ENCODE measurements at regions not wholly inside any gene's neighbourhood (a gene's known extent, or its start where the extent isn't known, plus 50 kb on each side); places are given as distances from the start of the nearest gene placed in this dataset.

DNA sequence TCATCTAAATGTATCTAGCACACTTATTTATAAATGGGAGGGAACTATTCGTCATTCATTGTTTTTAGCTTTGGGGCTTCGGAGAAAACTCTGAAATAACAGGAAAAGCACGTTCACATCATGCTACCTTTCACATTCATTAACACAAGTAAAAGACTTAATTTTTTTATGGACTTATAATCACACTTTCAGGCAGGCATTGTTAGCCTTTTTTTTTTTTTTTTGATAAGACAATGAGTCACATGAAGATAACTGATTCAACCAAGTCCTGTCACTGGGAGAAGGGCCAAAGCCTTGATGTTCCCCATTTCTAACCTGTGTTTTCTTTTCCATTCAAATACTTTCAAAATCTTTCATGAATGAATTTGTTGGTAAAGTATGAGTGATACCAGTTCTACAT, 631.3 kb upstream of the CA10 start:
- ChIA-PET CTCF (no interaction called here), POLR2A (no interaction called here)
- Mint-ChIP-seq H3K9me3 (ENCODE audit: unreplicated experiment) (no peaks in the 10 kb centered on the region), H3K36me3 (ENCODE audit: insufficient read depth, unreplicated experiment) (no peaks in the 10 kb centered on the region), H3K4me1 (ENCODE audit: insufficient read depth, unreplicated experiment) (no peaks in the 10 kb centered on the region), H3K27ac (ENCODE audit: low read depth, unreplicated experiment) (no peak overlapping the region), H3K27me3 (ENCODE audit: insufficient read depth, unreplicated experiment) (peaks cover 61% of the 10 kb centered on the region), H3K4me3 (ENCODE audit: unreplicated experiment) (no peak overlapping the region)
- BruUV-seq (replicated peaks): no TSS peak
- intact Hi-C loops (cut with micrococcal nuclease): no loop called here
- TF ChIP-seq, protein P1, sequence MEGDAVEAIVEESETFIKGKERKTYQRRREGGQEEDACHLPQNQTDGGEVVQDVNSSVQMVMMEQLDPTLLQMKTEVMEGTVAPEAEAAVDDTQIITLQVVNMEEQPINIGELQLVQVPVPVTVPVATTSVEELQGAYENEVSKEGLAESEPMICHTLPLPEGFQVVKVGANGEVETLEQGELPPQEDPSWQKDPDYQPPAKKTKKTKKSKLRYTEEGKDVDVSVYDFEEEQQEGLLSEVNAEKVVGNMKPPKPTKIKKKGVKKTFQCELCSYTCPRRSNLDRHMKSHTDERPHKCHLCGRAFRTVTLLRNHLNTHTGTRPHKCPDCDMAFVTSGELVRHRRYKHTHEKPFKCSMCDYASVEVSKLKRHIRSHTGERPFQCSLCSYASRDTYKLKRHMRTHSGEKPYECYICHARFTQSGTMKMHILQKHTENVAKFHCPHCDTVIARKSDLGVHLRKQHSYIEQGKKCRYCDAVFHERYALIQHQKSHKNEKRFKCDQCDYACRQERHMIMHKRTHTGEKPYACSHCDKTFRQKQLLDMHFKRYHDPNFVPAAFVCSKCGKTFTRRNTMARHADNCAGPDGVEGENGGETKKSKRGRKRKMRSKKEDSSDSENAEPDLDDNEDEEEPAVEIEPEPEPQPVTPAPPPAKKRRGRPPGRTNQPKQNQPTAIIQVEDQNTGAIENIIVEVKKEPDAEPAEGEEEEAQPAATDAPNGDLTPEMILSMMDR (IDR thresholded peaks at IDR 0.05; ENCODE audit: unreplicated experiment): no peak
- DNase-seq (ENCODE audit: unreplicated experiment): no peak

DNA sequence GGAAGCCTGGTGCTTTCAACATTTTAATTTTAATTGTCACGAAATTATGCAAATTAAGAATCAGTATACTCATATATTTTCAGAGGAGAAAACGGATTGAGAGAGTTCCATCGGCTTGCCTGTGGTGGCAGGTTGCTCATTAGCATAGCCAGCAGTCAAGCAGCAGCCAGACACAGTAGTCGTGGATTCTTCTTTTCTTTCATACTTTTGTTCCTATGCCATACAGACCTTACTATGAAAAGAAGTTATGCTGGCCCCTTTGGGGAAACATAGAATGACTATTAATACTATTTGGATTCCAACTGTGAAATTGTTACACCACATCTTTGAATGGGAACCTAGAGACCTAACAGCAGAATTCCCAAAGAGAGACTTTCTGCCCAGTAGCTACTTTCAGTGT, 617.7 kb upstream of the CA10 start:
- TF ChIP-seq, protein P1 (IDR thresholded peaks at IDR 0.05; ENCODE audit: unreplicated experiment): no peak
- Mint-ChIP-seq H3K36me3 (ENCODE audit: insufficient read depth, unreplicated experiment) (no peaks in the 10 kb centered on the region), H3K27ac (ENCODE audit: low read depth, unreplicated experiment) (no peak overlapping the region), H3K9me3 (ENCODE audit: unreplicated experiment) (no peaks in the 10 kb centered on the region), H3K4me3 (ENCODE audit: unreplicated experiment) (no peak overlapping the region), H3K4me1 (ENCODE audit: insufficient read depth, unreplicated experiment) (no peaks in the 10 kb centered on the region), H3K27me3 (ENCODE audit: insufficient read depth, unreplicated experiment) (peaks cover 35% of the 10 kb centered on the region)
- POLR2A ChIA-PET: interaction anchor here (0.8 kb wide), 1 partner anchor 1180 kb away, joined by 3 read pairs; no protein-coding TSS in a partner anchor
- BruUV-seq (replicated peaks): no TSS peak
- CTCF ChIA-PET: interaction anchor here (0.6 kb wide), 1 partner anchor 8 kb away, joined by 3 read pairs; no protein-coding TSS in a partner anchor
- intact Hi-C loops (cut with micrococcal nuclease): no loop called here
- no peak for DNase-seq (ENCODE audit: unreplicated experiment)

DNA sequence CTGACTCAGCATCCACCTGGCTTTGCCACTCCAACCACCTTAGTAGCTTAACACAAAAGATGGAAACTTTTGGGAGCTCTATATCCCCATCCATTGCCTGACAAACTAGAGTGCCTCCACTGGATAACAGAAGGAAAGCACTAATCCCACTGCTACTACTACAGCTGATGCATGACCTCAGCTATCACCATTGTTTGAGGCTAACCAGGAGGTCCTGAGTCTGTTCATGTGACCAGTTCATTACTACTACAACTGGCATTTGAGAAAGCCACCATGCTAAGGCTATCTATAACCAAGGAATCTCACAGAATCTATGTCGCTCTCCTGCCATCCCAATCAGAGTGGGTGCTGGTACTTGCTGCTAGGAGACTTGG, 604.3 kb upstream of the CA10 start:
- ChIA-PET CTCF (interaction anchor here (0.6 kb wide), 1 partner anchor 640 kb away, joined by 3 read pairs; no protein-coding TSS in a partner anchor), POLR2A (no interaction called here)
- no peak for DNase-seq (ENCODE audit: unreplicated experiment)
- Mint-ChIP-seq H3K27ac (ENCODE audit: low read depth, unreplicated experiment) (no peak overlapping the region), H3K27me3 (ENCODE audit: insufficient read depth, unreplicated experiment) (peaks cover 51% of the 10 kb centered on the region), H3K36me3 (ENCODE audit: insufficient read depth, unreplicated experiment) (peaks cover 6% of the 10 kb centered on the region), H3K4me3 (ENCODE audit: unreplicated experiment) (no peak overlapping the region), H3K9me3 (ENCODE audit: unreplicated experiment) (no peaks in the 10 kb centered on the region), H3K4me1 (ENCODE audit: insufficient read depth, unreplicated experiment) (no peaks in the 10 kb centered on the region)
- BruUV-seq (replicated peaks): no TSS peak
- TF ChIP-seq, protein P1 (IDR thresholded peaks at IDR 0.05; ENCODE audit: unreplicated experiment): no peak
- intact Hi-C loops (cut with micrococcal nuclease): no loop called here

DNA sequence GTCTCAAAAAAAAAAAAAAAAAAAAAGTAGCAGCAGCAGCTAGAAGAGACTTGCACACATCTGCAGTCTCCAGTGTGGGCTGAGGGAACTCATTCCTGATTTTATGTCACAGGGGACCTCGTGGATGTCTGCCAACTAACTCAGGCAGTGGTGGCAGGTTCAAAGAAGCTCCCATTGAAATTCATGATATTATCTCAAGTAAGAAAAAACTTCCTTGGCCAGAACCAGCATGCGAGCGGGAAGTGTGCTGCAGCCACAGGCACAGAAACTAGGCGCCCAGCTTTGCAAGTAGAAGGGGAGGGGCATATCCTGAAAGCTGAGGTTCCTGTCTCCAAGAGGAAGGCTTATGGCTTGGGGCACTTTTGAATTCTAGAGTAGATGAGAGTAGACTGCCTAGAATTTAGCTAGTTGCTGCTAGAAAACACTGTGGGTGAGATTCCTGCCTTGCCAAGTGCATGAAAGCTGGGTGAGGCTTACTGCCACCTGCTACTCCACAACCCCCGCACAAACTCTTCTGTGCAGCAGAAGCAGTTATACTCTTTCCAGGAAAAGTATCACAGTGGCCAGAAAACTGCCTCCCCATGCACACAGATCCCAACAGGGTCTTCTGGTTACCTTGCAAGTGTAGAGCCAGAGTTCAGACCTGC, 603.8 kb upstream of the CA10 start:
- Mint-ChIP-seq H3K4me3 (ENCODE audit: unreplicated experiment) (no peak overlapping the region), H3K27ac (ENCODE audit: low read depth, unreplicated experiment) (no peak overlapping the region), H3K36me3 (ENCODE audit: insufficient read depth, unreplicated experiment) (peaks cover 6% of the 10 kb centered on the region), H3K27me3 (ENCODE audit: insufficient read depth, unreplicated experiment) (peaks cover 46% of the 10 kb centered on the region), H3K4me1 (ENCODE audit: insufficient read depth, unreplicated experiment) (no peaks in the 10 kb centered on the region), H3K9me3 (ENCODE audit: unreplicated experiment) (no peaks in the 10 kb centered on the region)
- intact Hi-C loops (cut with micrococcal nuclease): no loop called here
- BruUV-seq (replicated peaks): no TSS peak
- TF ChIP-seq, protein P1 (IDR thresholded peaks at IDR 0.05; ENCODE audit: unreplicated experiment): no peak
- POLR2A ChIA-PET: no interaction called here
- DNase-seq (ENCODE audit: unreplicated experiment): no peak
- CTCF ChIA-PET: interaction anchor here (0.6 kb wide), 1 partner anchor 641 kb away, joined by 3 read pairs; no protein-coding TSS in a partner anchor
